Motor neuron (in vitro differentiated cells): ENCODE measurements at regions not wholly inside any gene's neighbourhood (a gene's known extent, or its start where the extent isn't known, plus 50 kb on each side); places are given as distances from the start of the nearest gene placed in this dataset.
"Not testable (repeated sequence)": the region's sequence is repeated elsewhere in the genome, so short reads cannot be mapped to it uniquely, and the experiment has no call there.

ENCODE experiments used
- ATAC-seq, 8 experiments: fragments of 200-7000 bp; cut with Tn5 transposase; replicated peaks in 6 of 8; 2 replicates each; pipeline ENCODE4 v1.8.0; 2021; ENCODE audit warnings: mild to moderate bottlenecking in 8 of 8, moderate library complexity in 8 of 8
- H3K27ac ChIP-seq, 2 donors: fragments of 250-450 bp; sonication (Bioruptor Pico); 2 replicates each; pipeline ENCODE4 v1.9.0; 2021; ENCODE audit warnings: antibody characterized with exemption in 2 of 2, mild to moderate bottlenecking in 2 of 2, moderate library complexity in 1 of 2
- H3K4me1 ChIP-seq, 2 donors: fragments of 250-450 bp; sonication (Bioruptor Pico); replicated peaks in 1 of 2; 2 replicates each; pipeline ENCODE4 v1.6.1; 2021; ENCODE audit warnings: antibody characterized with exemption in 2 of 2, mild to moderate bottlenecking in 2 of 2, moderate library complexity in 1 of 2
- H3K4me3 ChIP-seq, 5 donors: fragments of 250-450 bp; sonication (Bioruptor Pico); 2 replicates each; pipeline ENCODE4 v1.9.0; 2021; ENCODE audit warnings: antibody characterized with exemption in 5 of 5, mild to moderate bottlenecking in 5 of 5, moderate library complexity in 4 of 5
- WGBS, 10 experiments: fragments of 450-650 bp; shearing (Covaris generic); methylation state at CpG; one replicate each; pipeline ENCODE4 v1.0.0; 2022; 5-methylcytosine and 5-hydroxymethylcytosine counted together
- in situ Hi-C, 9 experiments: fragments of 400-800 bp; cut with MboI; loops; one replicate each; pipeline ENCODE4 v1.15.0; 2021; ENCODE audit warnings: low sequenced_read_pairs in 9 of 9, low pct_unique_long_range_greater_than_20kb in 2 of 9; ENCODE audit not compliant: unreplicated experiment in 9 of 9

DNA sequence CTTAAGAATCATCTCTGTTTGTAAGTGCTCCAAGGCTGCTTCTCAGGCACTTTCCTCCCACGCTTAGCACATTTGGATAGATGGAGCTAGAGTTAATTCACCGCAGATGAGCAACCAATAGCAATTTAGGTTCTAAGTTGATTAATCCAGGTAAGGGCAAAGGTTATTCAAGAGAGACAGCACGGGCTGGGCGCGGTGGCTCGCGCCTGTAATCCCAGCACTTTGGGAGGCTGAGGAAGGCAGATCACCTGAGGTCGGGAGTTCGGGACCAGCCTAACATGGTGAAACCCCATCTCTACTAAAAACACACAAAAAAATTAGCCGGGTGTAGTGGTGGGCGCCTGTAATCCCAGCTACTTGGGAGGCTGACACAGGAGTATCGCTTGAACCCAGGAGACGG, 54.5 kb upstream of the UNC13C start:
- H3K27ac ChIP-seq, H3K4me1 ChIP-seq, ATAC-seq, H3K4me3 ChIP-seq, in situ Hi-C loops: not testable (repeated sequence)
- WGBS, 10 experiments = 27 to 100% (median 85%) methylated on average over 1 to 13 of the region's 13 CpGs; no CpG with 5 or more reads in 2 of the 10 experiments

DNA sequence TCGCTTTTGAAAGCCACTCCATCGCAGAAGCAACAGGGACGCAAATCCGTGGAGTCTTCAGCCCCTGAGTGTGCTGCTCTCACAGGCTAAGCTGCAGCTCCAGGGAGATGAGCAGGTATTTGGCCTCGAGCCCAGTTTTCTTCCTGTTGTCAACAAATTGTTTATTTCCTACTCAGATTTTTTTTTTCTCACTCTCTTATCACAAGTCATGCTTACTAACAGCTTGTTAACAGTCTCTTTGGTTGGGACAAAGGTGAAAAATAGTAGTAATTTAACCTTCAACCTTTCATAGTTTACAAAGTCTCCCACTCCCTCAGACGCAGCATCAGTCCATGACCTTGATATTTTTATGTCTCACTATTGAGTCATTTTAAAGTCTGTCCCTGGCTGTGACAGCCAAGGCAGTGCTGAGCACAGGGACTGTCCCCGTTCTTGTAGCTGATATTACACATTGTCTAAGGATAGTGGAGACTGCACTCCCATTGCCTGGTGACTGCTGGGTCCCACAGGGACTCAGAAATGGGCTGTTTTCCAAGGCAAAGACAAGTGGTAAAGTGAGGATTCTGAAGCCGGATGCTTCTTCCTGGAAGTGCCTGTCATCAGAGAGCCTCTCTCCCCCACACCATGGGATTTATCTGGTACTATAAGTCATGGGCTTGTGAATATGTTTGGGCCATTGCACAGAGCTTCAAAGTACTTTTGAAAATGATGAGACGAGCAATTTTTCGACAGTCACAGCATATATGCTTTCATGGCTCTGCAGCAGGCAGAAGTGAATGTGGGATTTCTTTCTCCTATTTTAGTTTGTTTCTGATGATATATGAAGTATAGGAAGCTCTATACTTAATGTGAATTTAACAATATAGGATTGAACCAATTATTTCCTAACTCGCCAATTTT, 59.8 kb upstream of the UNC13C start:
- Histone ChIP-seq H3K4me3 (no peak overlapping the region), H3K4me1 (peaks cover 0 to 5% of the 10 kb centered on the region in 2 donors), H3K27ac (no peak overlapping the region)
- peak in 5 of 8 experiments; percentile 72 to 97 (median 88) for ATAC-seq
- WGBS, 10 experiments = 0 to 57% (median 38%) methylated on average over 2 to 11 of the region's 11 CpGs
- in situ Hi-C loops = no loop called here

DNA sequence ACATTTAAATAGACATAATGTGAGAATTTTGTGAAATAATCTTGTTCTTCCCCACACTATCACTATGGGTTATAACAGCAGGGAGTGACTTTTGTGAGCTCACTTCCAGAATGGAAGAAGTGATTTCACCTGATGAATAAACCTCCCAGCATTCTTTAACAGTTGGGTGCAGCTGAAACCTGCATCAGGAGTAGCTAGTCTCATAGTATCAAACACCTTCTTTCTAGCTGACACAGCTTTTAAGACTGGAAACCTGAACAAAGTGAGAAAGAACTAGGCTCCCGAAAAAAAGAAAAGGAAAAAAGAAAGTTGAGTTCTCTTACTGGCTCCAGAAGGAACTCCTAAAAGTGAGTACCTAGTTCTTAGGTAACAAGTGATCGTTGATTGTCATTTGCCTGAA, 61.1 kb upstream of the UNC13C start:
- in situ Hi-C loops = no loop called here
- ATAC-seq = no peak
- H3K27ac ChIP-seq = no peak overlapping the region
- no peak overlapping the region for H3K4me3 ChIP-seq
- peaks cover 0 to 5% of the 10 kb centered on the region in 2 donors for H3K4me1 ChIP-seq
- 0 to 100% (median 60%) methylated on average over 1 to 2 of the region's 2 CpGs; no CpG with 5 or more reads in 1 of the 10 experiments for WGBS, 10 experiments

DNA sequence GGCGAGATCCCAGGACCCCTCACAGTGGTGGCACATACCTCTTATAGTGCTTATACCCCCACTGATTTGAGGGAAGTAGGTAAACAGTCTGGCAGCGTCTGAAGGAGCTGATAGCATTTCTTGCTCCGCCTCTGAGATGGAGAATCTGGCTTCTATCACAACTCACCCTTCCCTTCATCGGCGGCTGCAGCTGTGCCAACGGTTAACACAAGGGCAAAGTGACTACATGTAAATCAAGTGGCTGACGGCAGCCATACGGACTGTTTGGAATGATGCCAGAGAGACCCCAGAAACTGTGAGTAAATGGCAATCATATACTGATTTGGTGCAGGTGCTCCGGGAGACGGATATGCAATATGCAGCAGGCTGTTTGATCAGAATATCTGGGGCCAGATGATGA, 66.8 kb upstream of the UNC13C start:
- no peak overlapping the region for H3K27ac ChIP-seq
- no peak overlapping the region for H3K4me3 ChIP-seq
- 0 to 100% (median 45%) methylated on average over 1 to 8 of the region's 10 CpGs; no CpG with 5 or more reads in 4 of the 10 experiments for WGBS, 10 experiments
- no peaks in the 10 kb centered on the region for H3K4me1 ChIP-seq
- no peak for ATAC-seq
- in situ Hi-C loops = no loop called here

DNA sequence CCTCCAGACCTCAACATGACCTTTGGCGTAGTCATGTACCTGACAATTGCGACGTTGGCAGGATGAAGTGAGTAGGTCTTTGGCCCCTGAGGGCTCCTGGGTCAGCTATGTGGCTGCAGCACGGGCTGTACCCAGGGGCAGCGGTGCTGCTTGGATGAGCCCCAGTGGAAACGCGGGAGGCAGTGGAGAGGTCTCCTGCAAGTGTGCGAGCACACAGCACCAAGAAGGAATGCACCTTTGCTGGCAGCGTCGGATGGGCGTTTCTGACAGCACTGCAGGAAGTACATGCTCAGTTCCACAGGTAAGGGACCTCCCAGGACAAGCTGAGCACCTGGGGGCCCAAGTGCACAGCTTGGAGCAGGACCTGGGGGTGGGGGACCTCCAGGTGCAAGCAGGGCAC, 67.4 kb upstream of the UNC13C start:
- in situ Hi-C loops = no loop called here
- 20 to 94% (median 81%) methylated on average over 1 to 7 of the region's 11 CpGs; no CpG with 5 or more reads in 5 of the 10 experiments for WGBS, 10 experiments
- Histone ChIP-seq H3K4me1 (no peaks in the 10 kb centered on the region), H3K4me3 (no peak overlapping the region), H3K27ac (no peak overlapping the region)
- ATAC-seq = no peak

DNA sequence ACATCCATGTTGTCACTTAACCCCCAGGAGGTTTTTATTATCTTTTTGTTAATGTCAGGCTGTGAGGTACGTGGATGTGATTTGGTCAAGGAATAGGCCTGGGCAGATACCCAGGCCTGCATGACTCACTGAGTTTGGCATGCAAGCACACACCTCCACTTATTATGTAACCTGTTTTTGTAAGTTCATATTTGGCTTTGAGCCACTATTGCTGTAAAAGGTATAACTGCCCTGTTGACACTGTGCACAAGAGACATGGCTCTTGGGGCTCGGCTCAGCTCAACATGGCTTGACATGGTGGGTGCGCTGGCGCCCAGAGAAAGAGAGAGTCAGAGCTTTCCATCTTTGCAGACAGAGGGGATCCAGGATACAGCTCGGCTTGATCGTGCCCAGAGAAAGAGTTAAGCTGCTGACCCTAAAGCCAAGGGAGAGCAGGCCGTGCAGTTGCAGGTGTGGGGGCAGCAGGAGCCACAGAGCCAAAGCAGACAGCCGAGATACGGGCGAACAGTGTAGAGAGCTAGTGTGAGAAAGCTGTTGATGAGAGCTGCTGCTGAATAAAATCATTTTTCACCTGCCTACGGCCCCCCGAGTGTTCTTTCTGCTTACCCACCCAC, 67.9 kb upstream of the UNC13C start:
- ATAC-seq = no peak
- WGBS, 10 experiments = 20 to 95% (median 50%) methylated on average over 1 to 9 of the region's 12 CpGs; no CpG with 5 or more reads in 3 of the 10 experiments
- H3K4me1 ChIP-seq = no peaks in the 10 kb centered on the region
- in situ Hi-C loops = no loop called here
- H3K4me3 ChIP-seq = no peak overlapping the region
- H3K27ac ChIP-seq = no peak overlapping the region

DNA sequence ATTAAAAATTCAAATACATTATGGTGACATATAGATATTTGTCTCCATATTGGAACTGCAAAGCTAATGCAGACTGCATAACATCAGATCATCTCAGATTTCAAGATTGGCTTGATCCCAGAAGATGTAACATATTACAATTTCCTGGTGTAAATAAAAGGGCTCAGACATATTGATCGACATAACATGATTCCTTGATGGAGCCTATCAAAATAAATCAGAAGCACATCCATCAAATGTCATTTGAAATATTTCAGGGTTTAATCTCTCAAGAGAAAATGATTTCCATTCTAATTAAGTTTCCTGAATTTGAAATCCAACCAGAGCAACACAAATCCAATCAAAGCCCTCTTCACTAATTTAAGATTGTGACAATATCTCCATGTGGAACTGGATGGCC, 75.1 kb upstream of the UNC13C start:
- whole genome bisulfite sequencing, 10 experiments = 0 to 89% (median 38%) methylated on average over 1 of the region's 1 CpG
- in situ Hi-C loops = no loop called here
- no peak for ATAC-seq
- H3K4me3 ChIP-seq = no peak overlapping the region
- H3K27ac ChIP-seq = no peak overlapping the region
- no peaks in the 10 kb centered on the region for H3K4me1 ChIP-seq

DNA sequence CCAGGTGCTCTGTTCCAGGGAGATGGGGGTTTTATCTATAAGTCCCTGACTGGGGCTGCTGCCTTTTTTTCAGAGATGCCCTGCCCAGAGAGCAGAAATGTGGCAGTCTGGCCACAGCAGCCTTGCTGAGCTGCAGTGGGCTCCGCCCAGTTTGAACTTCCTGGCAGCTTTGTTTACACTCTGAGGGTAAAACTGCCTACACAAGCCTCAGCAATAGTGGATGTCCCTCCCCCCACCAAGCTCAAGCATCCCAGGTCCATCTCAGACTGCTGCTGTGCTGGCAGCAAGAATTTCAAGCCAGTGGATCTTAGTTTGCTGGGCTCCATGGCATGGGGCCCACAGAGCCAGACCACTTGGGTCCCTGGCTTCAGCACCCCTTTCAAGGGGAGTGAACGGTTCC, 84.8 kb upstream of the UNC13C start:
- ATAC-seq, H3K4me3 ChIP-seq, H3K4me1 ChIP-seq, H3K27ac ChIP-seq, in situ Hi-C loops: not testable (repeated sequence)
- WGBS, 10 experiments = 20 to 100% (median 68%) methylated on average over 1 to 2 of the region's 2 CpGs; no CpG with 5 or more reads in 6 of the 10 experiments

DNA sequence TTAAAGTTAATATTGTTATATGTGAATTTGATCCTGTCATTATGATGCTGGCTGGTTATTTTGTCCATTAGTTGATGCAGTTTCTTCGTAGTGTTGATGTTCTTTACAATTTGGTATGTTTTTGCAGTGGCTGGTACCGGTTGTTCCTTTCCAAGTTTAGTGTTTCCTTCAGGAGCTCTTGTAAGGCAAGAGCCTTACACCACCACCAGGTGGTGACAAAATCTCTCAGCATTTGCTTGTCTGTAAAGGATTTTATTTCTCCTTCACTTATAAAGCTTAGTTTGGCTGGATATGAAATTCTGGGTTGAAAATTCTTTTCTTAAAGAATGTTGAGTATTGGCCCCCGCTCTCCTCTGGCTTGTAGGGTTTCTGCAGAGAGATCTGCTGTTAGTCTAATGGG, 86.4 kb upstream of the UNC13C start:
- WGBS, 10 experiments = 16 to 100% (median 100%) methylated on average over 1 to 3 of the region's 3 CpGs; no CpG with 5 or more reads in 5 of the 10 experiments
- H3K4me3 ChIP-seq, H3K4me1 ChIP-seq, ATAC-seq, in situ Hi-C loops, H3K27ac ChIP-seq: not testable (repeated sequence)

DNA sequence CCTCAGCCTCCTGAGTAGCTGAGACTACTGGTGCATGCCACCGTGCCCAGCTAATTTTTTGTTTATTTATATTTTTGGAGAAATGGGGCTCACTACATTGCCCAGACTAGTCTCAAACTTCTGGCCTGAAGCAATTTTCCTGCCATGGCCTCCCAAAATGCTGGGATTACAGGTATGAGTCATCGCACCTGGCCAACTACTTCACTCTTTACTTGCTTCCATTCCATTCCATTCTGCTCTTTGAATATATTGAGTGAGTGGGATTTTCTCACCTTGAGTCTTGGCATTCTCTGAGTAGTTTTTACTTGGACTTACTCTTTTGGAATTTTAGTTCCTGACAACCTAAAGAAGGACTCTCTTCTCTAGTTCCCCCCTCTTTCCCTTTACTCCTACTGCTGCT, 93.8 kb upstream of the UNC13C start:
- in situ Hi-C loops = no loop called here
- WGBS, 10 experiments = 13 to 100% (median 94%) methylated on average over 1 to 2 of the region's 2 CpGs; no CpG with 5 or more reads in 1 of the 10 experiments
- no peak for ATAC-seq
- Histone ChIP-seq H3K4me1 (no peaks in the 10 kb centered on the region), H3K4me3 (no peak overlapping the region), H3K27ac (no peak overlapping the region)

DNA sequence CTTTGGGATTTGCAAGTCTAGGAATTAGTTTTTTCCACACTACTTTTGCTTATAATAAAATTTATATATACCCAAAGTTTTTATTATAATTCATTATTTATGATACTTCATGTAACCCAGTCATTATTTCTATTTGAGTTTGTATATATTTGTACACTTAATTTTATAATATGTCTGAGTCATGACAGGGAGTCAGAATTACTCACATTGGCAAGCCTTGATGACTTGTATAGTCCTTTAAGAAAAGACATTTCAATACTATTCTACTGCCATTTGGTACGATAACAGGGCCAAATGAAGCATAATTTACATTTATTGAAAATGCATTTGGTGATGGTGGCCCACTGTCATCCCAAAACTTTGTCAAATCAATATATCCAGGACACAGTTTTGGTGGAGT, 95.9 kb upstream of the UNC13C start:
- no peak overlapping the region for H3K27ac ChIP-seq
- no peak for ATAC-seq
- H3K4me1 ChIP-seq = no peaks in the 10 kb centered on the region
- in situ Hi-C loops = no loop called here
- WGBS, 10 experiments = 0 to 50% (median 29%) methylated on average over 1 of the region's 1 CpG; no CpG with 5 or more reads in 7 of the 10 experiments
- H3K4me3 ChIP-seq = no peak overlapping the region

DNA sequence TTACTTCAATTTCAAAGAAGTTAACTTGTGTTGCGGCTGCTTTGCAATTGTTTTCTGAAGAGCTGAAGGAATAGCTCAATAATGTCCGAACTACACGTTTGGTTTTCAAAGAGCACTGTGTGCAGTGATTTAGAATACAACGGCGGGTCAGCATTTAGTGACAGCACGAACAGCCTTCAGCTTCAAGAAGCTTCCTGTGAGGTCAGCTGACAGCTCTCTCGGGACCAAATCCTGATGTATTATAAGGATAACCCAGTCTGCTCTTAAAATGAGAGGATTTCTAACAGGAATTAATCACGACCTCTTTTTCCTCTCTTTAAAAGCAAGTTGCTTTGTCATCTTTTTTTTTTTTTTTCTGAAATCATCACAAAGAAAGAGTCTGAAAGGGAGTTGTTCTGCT, 97.9 kb upstream of the UNC13C start:
- H3K4me1 ChIP-seq = no peaks in the 10 kb centered on the region
- no peak overlapping the region for H3K27ac ChIP-seq
- peak in 4 of 8 experiments; percentile 90 to 100 (median 96) for ATAC-seq
- no peak overlapping the region for H3K4me3 ChIP-seq
- in situ Hi-C loops = no loop called here
- 0 to 81% (median 37%) methylated on average over 1 to 8 of the region's 8 CpGs for WGBS, 10 experiments

DNA sequence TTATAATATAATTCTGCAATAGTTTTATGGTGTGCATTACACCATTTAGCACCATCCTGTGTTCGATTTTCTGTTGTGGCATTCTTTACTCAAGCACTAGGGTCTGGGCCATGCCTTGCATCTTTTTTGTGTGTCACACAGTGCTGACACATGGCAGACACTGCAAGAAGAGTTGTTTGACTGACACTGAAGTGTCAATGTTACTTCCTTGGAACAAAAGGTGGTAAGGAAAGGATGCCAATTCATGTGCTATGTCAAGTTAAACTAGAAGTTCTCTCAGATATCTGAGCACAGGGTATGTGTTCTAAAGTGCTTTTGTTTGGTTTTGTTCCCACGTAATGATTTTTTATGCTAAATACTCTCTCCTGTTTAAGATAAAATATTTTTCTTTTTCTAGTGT, 102.5 kb upstream of the UNC13C start:
- 11 to 100% (median 60%) methylated on average over 1 to 2 of the region's 2 CpGs; no CpG with 5 or more reads in 1 of the 10 experiments for WGBS, 10 experiments
- no peaks in the 10 kb centered on the region for H3K4me1 ChIP-seq
- no peak overlapping the region for H3K4me3 ChIP-seq
- in situ Hi-C loops = no loop called here
- ATAC-seq = no peak
- no peak overlapping the region for H3K27ac ChIP-seq
